BJ (cell line): ENCODE measurements at regions not wholly inside any gene's neighbourhood (a gene's known extent, or its start where the extent isn't known, plus 50 kb on each side); places are given as distances from the start of the nearest gene placed in this dataset.

Experiments used
- CTCF ChIA-PET: fragments of 350-600 bp; formaldehyde crosslinking; extraction: SDS; loops from one replicate; lab custom pipeline; 2021; ENCODE audit warnings: antibody characterized with exemption, inconsistent platforms; lab: Yijun Ruan, JAX
- POLR2A ChIA-PET: fragments of 300-600 bp; sonication (Branson Sonifier 250); formaldehyde crosslinking; extraction: SDS; loops from one replicate; lab custom pipeline; 2021; ENCODE audit warnings: antibody characterized with exemption; lab: Charles Lee
- DNase-seq: peaks from one replicate; pipeline ENCODE4 v3.0.0-alpha.2; 2011; ENCODE audit warnings: low read depth
- H3K27me3 ChIP-seq: 2 replicates; pipeline ENCODE4 v1.6.0; 2011; ENCODE audit warnings: low read length; ENCODE audit not compliant: control insufficient read depth, insufficient read depth
- H3K36me3 ChIP-seq: 2 replicates; pipeline ENCODE4 v1.5.1; 2011; ENCODE audit warnings: low read length; ENCODE audit not compliant: control insufficient read depth, insufficient read depth
- H3K4me3 ChIP-seq: 2 replicates; pipeline ENCODE4 v1.5.1; 2011; ENCODE audit warnings: low read depth, mild to moderate bottlenecking, control low read depth, low read length
- TF ChIP-seq, protein P1 (sequence below): IDR thresholded peaks from 2 replicates; pipeline ENCODE4 v1.5.1; 2011; ENCODE audit warnings: low read depth, mild to moderate bottlenecking, control low read depth, inconsistent platforms, low read length, moderate library complexity; ENCODE audit not compliant: insufficient read depth

DNA sequence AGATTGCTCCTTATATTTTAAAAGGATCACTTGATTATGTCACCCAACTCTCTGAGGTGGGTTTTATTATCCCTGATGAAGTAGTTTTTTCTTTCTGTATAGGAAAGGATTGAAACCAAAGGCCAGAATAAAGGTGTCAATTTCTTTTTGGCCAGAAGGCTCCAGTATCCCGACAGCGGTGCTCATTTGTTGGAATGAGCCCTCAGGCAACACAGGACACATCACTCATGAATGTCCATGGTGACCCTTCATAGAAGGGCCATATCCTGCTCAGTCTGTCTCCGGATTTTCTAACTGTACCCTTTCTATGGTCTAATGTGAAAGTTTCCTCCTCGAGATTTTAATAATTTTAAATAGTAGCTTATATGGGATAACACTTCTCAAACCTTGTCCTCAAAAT, 171.3 kb upstream of the USP24 start:
- ChIA-PET CTCF (no interaction called here), POLR2A (no interaction called here)
- Histone ChIP-seq H3K27me3 (no peaks in the 10 kb centered on the region), H3K4me3 (no peak overlapping the region), H3K36me3 (no peaks in the 10 kb centered on the region)
- TF ChIP-seq, protein P1, sequence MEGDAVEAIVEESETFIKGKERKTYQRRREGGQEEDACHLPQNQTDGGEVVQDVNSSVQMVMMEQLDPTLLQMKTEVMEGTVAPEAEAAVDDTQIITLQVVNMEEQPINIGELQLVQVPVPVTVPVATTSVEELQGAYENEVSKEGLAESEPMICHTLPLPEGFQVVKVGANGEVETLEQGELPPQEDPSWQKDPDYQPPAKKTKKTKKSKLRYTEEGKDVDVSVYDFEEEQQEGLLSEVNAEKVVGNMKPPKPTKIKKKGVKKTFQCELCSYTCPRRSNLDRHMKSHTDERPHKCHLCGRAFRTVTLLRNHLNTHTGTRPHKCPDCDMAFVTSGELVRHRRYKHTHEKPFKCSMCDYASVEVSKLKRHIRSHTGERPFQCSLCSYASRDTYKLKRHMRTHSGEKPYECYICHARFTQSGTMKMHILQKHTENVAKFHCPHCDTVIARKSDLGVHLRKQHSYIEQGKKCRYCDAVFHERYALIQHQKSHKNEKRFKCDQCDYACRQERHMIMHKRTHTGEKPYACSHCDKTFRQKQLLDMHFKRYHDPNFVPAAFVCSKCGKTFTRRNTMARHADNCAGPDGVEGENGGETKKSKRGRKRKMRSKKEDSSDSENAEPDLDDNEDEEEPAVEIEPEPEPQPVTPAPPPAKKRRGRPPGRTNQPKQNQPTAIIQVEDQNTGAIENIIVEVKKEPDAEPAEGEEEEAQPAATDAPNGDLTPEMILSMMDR, result no peak
- DNase-seq, result no peak

GRCh38 chr1:55385402-55386018, 170.3 kb upstream of the USP24 start:
- CTCF ChIA-PET, result interaction anchor here (3.1 kb wide), 1 partner anchor 10 kb away, joined by 25 read pairs; no protein-coding TSS in a partner anchor
- TF ChIP-seq, protein P1, result no peak
- Histone ChIP-seq H3K4me3 (no peak overlapping the region), H3K27me3 (no peaks in the 10 kb centered on the region), H3K36me3 (no peaks in the 10 kb centered on the region)
- DNase-seq, result no peak
- POLR2A ChIA-PET, result interaction anchor here (0.7 kb wide), 1 partner anchor 596 kb away, joined by 3 read pairs; no protein-coding TSS in a partner anchor

GRCh38 chr1:55384637-55385036, 169.5 kb upstream of the USP24 start:
- Histone ChIP-seq H3K4me3 (no peak overlapping the region), H3K27me3 (no peaks in the 10 kb centered on the region), H3K36me3 (no peaks in the 10 kb centered on the region)
- no peak for DNase-seq
- TF ChIP-seq, protein P1, result no peak
- CTCF ChIA-PET, result interaction anchor here (0.6 to 3.1 kb wide), 2 partner anchors 9 to 164 kb away, joined by 3 to 25 read pairs; no protein-coding TSS in a partner anchor
- POLR2A ChIA-PET, result no interaction called here

DNA sequence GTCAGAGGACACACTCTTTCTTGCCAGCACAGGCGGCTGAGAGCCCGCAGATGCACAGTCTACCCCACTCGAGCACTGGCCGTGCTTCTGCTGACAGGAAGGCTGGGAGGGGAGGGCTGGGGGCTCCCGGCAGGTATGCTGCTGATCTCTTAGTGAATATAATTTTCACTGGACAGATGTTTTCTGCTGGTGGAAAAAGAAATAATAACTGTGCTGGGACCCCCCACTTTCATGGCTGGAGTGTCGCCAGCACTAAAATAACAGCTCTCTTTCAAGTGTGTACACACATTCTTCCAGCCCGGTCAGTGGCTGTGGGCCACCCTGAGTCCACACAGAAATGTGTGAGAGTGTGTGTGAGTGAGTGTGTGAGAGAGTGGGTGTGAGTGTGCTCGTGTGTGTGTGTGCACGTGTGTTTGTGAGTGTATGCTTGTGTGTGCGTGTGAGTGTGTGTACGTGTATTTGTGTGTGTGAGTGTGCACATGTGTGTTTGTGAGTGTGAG, 167.7 kb upstream of the USP24 start:
- CTCF ChIA-PET, result interaction anchor here (3.1 kb wide), 1 partner anchor 7 kb away, joined by 25 read pairs; no protein-coding TSS in a partner anchor
- Histone ChIP-seq H3K36me3 (no peaks in the 10 kb centered on the region), H3K4me3 (no peak overlapping the region), H3K27me3 (no peaks in the 10 kb centered on the region)
- no peak for DNase-seq
- TF ChIP-seq, protein P1, result no peak
- POLR2A ChIA-PET, result no interaction called here

GRCh38 chr1:55381983-55382382, 166.8 kb upstream of the USP24 start:
- no peak for DNase-seq
- Histone ChIP-seq H3K36me3 (no peaks in the 10 kb centered on the region), H3K4me3 (no peak overlapping the region), H3K27me3 (no peaks in the 10 kb centered on the region)
- ChIA-PET POLR2A (no interaction called here), CTCF (interaction anchor here (1.4 kb wide), 1 partner anchor 91 kb away, joined by 4 read pairs; no protein-coding TSS in a partner anchor)
- TF ChIP-seq, protein P1, result no peak
